ENCODE measurements at regions not wholly inside any gene's neighbourhood (a gene's known extent, or its start where the extent isn't known, plus 50 kb on each side); places are given as distances from the start of the nearest gene placed in this dataset.
"Not testable (repeated sequence)": the region's sequence is repeated elsewhere in the genome, so short reads cannot be mapped to it uniquely, and the experiment has no call there.

DNA sequence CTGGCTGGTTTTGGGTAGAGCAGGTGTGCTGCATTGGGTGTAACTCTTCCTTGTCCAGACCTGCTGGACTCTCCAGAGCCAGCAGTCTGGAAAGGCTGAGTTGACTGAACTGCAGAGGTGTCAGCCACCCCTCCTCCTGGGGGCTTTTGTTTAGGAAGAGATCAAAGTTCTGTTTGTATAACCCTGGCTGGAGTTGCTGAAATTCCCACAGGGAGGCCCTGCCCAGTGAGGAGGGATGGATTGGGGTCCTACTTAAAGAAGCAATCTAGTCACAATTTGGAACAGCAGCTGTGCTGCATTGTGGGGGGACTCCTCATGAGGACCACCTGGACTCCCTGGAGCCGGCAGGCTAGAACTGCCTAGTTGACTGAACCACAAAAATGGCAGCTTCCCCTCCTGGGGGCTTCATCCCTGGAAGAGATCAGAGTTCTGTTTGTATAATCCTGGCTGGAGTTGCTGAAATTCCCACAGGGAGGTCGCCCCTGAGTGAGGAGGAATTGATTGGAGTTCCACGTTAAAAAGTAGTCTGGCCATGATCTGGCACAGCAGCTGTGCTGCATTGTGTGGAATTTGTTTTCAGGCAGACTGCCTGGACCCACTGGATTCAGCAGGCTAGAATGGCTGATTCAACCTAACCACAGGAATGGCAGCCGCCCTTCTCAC lies 264.9 kb upstream of the ZC4H2 start:
- POLR2A ChIA-PET = no interaction called here
- H3K4me1 Mint-ChIP-seq = no peaks in the 10 kb centered on the region
- CTCF ChIA-PET = no interaction called here
- H3K27me3 Mint-ChIP-seq = no peaks in the 10 kb centered on the region
- H3K9me3 Mint-ChIP-seq = peaks cover 35% of the 10 kb centered on the region
- ATAC-seq (ENCODE audit: low read depth) (no peak), DNase-seq (no peak)
- intact Hi-C loops (cut with micrococcal nuclease) = no loop called here
- H3K36me3 Mint-ChIP-seq (ENCODE audit: low read depth) = peaks cover 15% of the 10 kb centered on the region
- H3K27ac Mint-ChIP-seq = no peak overlapping the region
- TF ChIP-seq, protein P1, sequence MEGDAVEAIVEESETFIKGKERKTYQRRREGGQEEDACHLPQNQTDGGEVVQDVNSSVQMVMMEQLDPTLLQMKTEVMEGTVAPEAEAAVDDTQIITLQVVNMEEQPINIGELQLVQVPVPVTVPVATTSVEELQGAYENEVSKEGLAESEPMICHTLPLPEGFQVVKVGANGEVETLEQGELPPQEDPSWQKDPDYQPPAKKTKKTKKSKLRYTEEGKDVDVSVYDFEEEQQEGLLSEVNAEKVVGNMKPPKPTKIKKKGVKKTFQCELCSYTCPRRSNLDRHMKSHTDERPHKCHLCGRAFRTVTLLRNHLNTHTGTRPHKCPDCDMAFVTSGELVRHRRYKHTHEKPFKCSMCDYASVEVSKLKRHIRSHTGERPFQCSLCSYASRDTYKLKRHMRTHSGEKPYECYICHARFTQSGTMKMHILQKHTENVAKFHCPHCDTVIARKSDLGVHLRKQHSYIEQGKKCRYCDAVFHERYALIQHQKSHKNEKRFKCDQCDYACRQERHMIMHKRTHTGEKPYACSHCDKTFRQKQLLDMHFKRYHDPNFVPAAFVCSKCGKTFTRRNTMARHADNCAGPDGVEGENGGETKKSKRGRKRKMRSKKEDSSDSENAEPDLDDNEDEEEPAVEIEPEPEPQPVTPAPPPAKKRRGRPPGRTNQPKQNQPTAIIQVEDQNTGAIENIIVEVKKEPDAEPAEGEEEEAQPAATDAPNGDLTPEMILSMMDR (IDR thresholded peaks at IDR 0.05) = no peak
- H3K4me3 Mint-ChIP-seq = no peak overlapping the region

DNA sequence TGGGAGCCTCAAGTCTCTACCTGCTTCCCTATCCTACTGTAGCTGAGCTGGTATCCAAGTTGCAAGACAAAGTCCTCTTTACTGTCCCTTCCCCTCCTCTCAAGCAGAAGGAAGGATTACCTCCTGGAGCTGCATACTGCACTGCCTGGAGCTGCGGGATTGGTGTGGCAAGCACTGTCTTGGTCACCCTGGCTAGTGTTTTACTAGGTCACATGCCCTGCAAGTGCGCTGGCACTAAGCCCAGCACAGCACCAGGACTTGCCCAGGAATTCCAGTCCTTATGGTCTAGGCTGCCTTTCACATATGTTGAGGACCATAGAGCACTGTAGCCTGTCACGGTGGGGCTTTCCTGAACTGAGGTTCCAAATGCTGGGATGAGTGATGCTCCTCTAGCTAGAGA lies 227.3 kb upstream of the ZC4H2 start:
- DNase-seq (no peak), ATAC-seq (ENCODE audit: low read depth) (no peak)
- Mint-ChIP-seq H3K9me3 (peaks cover 12% of the 10 kb centered on the region), H3K4me1 (no peaks in the 10 kb centered on the region), H3K27ac (no peak overlapping the region), H3K4me3 (no peak overlapping the region), H3K36me3 (ENCODE audit: low read depth) (peaks cover 26% of the 10 kb centered on the region), H3K27me3 (no peaks in the 10 kb centered on the region)
- TF ChIP-seq, protein P1 (IDR thresholded peaks at IDR 0.05) = no peak
- ChIA-PET POLR2A (no interaction called here), CTCF (no interaction called here)
- intact Hi-C loops (cut with micrococcal nuclease) = no loop called here

DNA sequence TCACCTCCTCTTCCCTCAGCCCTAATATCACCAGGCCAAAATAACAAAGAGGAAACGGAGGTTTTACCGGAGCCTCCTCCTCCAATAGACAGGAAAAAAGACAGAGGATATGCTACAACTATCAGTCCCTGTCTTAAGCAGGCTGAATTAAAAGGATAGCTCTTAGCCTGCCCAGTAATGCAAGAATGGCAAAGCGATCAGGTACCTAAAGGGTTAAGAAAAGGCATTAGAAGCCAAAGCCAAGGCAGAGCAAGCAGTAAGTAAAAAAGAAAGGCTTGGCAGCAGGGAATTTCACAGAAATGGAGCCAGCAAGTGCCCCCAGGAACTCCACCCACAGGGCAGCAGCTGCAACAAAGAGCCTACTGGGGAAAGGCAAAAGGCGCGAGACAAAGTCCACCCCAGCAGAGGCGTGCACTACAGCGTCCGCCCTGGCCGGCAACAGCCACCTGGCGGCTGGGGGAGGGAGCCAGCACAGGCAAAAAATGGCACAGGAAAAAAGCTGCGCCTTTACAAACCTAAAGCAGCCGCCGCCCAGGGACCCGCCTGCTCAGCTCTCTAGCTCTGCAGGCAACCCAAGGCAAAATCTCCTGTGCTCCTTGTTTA lies 220.6 kb upstream of the ZC4H2 start:
- Mint-ChIP-seq H3K9me3 (peaks cover 16% of the 10 kb centered on the region), H3K27me3 (no peaks in the 10 kb centered on the region), H3K4me1 (no peaks in the 10 kb centered on the region), H3K4me3 (no peak overlapping the region), H3K36me3 (ENCODE audit: low read depth) (peaks cover 23% of the 10 kb centered on the region), H3K27ac (no peak overlapping the region)
- DNase-seq (no peak), ATAC-seq (ENCODE audit: low read depth) (no peak)
- POLR2A ChIA-PET = no interaction called here
- CTCF ChIA-PET = no interaction called here
- intact Hi-C loops (cut with micrococcal nuclease) = no loop called here
- TF ChIP-seq, protein P1 (IDR thresholded peaks at IDR 0.05) = no peak

DNA sequence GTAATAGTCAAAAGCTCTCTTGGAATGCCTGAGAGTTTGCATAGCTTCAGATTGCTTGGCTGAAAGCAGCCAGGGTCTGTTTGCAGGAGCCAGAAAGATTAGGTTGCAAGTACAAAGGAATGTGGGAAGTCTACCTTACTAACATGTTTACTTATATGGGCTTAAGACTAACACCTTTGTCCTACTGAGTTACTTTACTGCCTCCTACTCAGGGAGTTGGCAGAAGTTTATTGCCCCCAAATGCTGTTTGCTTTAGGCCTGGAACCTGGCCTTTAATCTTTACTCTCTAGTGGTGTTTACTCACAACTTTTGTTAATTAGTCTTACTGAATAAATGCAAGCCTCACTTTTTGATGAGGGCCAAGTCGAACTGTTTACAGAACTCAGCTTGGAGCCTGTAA lies 219.4 kb upstream of the ZC4H2 start:
- no peak overlapping the region for H3K4me3 Mint-ChIP-seq
- no peak for ATAC-seq (ENCODE audit: low read depth)
- intact Hi-C loops (cut with micrococcal nuclease) = no loop called here
- no peak for DNase-seq
- peaks cover 16% of the 10 kb centered on the region for H3K9me3 Mint-ChIP-seq
- ChIA-PET POLR2A (no interaction called here), CTCF (no interaction called here)
- TF ChIP-seq, protein P1 (IDR thresholded peaks at IDR 0.05) = no peak
- H3K4me1 Mint-ChIP-seq = no peaks in the 10 kb centered on the region
- H3K36me3 Mint-ChIP-seq (ENCODE audit: low read depth) = peaks cover 18% of the 10 kb centered on the region
- no peak overlapping the region for H3K27ac Mint-ChIP-seq
- no peaks in the 10 kb centered on the region for H3K27me3 Mint-ChIP-seq

DNA sequence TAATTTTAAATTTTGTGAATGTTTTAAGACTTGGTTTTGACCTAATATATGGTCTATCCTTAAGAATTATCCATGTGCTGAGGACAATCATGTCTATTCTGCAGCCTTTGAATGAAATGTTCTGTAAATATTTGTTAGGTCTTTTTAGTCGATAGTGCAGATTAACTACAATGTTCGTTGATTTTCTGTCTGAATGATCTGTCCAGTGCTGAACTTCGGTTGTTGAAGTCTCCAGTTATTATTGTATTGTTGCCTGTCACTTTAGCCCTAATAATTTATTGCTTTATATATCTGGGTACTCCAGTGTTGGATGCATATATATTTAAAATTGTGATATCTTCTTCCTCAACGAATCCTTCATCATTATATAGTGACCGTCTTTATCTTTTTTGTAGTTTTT lies 218.3 kb upstream of the ZC4H2 start:
- no peak overlapping the region for H3K27ac Mint-ChIP-seq
- TF ChIP-seq, protein P1 (IDR thresholded peaks at IDR 0.05) = no peak
- POLR2A ChIA-PET = no interaction called here

DNA sequence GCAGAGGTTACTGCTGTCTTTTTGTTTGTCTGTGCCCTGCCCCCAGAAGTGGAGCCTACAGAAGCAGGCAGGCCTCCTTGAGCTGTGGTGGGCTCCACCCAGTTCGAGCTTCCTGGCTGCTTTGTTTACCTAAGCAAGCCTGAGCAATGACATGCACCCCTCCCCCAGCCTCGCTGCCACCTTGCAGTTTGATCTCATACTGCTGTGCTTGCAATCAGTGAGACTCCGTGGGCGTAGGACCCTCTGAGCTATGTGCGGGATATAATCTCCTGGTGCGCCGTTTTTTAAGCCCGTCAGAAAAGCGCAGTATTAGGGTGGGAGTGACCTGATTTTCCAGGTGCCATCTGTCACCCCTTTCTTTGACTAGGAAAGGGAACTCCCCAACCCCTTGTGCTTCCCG lies 187.1 kb upstream of the ZC4H2 start:
- H3K4me3 Mint-ChIP-seq; H3K27ac Mint-ChIP-seq; H3K27me3 Mint-ChIP-seq; intact Hi-C loops (cut with micrococcal nuclease); DNase-seq; CTCF ChIA-PET; H3K4me1 Mint-ChIP-seq; ATAC-seq (ENCODE audit: low read depth); POLR2A ChIA-PET: not testable (repeated sequence)
- peaks cover 36% of the 10 kb centered on the region for H3K36me3 Mint-ChIP-seq (ENCODE audit: low read depth)
- H3K9me3 Mint-ChIP-seq = peaks cover 19% of the 10 kb centered on the region

More for the DNA sequence above, 218.3 kb upstream of the ZC4H2 start:
- peaks cover 15% of the 10 kb centered on the region for H3K36me3 Mint-ChIP-seq (ENCODE audit: low read depth)
- no peaks in the 10 kb centered on the region for H3K4me1 Mint-ChIP-seq
- CTCF ChIA-PET = no interaction called here
- peaks cover 13% of the 10 kb centered on the region for H3K9me3 Mint-ChIP-seq
- intact Hi-C loops (cut with micrococcal nuclease) = no loop called here
- ATAC-seq (ENCODE audit: low read depth) (no peak), DNase-seq (no peak)
- H3K4me3 Mint-ChIP-seq = no peak overlapping the region
- no peaks in the 10 kb centered on the region for H3K27me3 Mint-ChIP-seq

Data from activated B cell treated with CpG ODN at 0.5 μM for 24 hours (primary cell).